KG1 (cell line): ENCODE measurements at regions not wholly inside any gene's neighbourhood (a gene's known extent, or its start where the extent isn't known, plus 50 kb on each side); places are given as distances from the start of the nearest gene placed in this dataset.
"Not testable (repeated sequence)": the region's sequence is repeated elsewhere in the genome, so short reads cannot be mapped to it uniquely, and the experiment has no call there.

Experiments
- DNase-seq: peaks from one replicate; lab custom pipeline; 2025; lab: John Stamatoyannopoulos, UW

GRCh38 chr14:89743828-89744227 lies 210.7 kb downstream of the EFCAB11 start:
- DNase-seq, result no peak

GRCh38 chr14:89740241-89740640 lies 214.3 kb downstream of the EFCAB11 start:
- DNase-seq, result no peak

- no peak for DNase-seq
Measured at GRCh38 chr14:89736881-89737280, 217.6 kb downstream of the EFCAB11 start.

DNA sequence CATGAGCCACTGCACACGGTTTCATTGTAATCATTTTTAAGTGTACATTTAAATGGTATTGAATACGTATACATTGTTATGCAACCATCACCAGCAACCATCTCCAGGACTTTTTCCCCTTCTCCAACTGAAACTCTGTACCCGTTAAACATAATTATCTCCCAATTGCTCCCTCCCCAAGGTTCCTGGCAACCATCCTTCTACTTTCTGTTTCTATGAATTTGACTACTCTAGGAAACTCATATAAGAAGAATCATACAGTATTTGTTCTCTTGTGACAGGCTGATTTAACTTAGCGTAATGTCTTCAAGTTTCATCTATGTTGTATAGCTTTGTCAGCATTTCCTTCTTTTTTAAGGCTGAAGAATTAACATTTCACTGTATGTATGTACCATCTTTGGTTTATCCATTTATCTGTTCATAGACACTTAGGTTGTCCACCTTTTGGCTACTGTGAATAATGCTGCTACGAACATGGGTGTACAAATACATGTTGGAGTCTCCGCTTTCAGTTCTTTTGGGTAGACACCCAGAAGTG lies 223.1 kb downstream of the EFCAB11 start:
- no peak for DNase-seq

DNA sequence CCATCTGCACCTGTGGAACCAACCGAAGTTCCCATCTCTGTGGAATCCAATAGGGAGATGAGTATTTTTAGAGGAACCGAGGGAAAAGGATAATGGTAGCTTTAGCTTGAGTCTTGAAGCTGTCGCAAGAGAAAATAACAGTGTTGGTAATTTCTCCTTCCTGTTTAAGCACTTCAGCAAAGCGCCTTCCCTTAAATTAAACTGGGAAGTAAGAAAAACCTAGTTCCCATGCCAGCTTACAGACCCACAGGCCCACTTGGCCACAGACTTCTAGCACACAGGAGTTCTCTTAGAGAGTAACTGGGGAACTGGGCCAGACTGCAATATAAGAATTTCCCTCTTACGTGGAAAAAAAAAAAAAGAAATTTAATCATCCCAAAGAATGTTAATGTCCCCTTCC lies 223.8 kb downstream of the EFCAB11 start:
- DNase-seq, result no peak

DNA sequence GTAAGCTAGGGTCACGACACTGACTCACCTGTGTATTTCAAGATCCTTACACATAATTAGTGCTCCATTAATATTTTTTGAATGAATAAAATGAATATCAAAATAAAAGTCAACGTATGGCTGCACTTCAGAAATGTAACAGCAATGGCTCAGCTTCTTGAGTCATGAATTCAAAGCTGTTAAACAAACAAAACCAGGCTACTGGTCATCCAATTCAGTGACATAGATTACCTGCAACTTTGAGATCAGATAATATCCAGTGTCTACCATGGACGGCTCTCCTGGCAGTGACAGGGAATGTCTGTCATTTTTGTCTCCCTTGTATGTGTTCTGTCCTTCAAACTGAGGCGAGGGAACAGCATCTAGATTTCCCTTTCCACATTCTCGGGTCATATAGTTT lies 225.6 kb downstream of the EFCAB11 start:
- DNase-seq, result no peak

DNA sequence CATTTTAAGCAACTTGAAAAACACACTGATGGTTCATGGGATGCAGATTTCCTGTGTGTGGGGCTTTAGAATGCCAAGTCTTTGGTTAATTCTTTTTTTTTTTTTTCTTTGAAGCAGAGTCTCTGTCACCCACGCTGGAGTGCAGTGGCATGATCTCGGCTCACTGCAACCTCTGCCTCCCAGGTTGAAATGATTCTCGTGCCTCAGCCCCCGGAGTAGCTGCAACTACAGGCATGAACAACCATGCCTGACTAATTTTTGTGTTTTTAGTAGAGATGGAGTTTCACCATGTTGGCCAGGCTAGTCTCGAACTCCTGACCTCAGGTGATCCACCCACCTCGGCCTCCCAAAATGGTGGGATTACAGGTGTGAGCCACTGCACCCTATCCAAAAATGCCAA lies 228.3 kb downstream of the EFCAB11 start:
- DNase-seq, result not testable (repeated sequence)

- no peak for DNase-seq
Measured at GRCh38 chr14:89724628-89724960, 229.9 kb downstream of the EFCAB11 start.

GRCh38 chr14:89723930-89724627 lies 230.5 kb downstream of the EFCAB11 start:
- no peak for DNase-seq

DNA sequence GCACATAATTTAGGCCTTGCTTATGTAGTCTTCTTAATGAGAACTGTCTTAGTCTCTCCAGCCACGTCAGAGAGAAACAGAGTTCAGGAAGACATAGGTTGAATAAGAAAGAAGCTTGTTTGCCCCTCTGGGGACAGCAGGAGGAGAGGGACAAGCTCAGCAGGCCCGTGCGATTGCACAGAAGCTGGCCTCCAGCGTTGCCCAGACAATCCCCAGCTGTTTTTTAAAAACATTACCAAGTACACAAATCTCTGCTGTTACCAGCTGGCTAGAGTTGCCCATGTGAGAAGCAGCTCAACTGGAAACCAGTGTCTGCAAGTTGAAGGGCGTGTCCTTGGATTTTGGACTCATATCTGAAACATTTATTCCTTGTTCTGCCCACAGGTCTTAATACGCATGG lies 232.6 kb downstream of the EFCAB11 start:
- no peak for DNase-seq

DNA sequence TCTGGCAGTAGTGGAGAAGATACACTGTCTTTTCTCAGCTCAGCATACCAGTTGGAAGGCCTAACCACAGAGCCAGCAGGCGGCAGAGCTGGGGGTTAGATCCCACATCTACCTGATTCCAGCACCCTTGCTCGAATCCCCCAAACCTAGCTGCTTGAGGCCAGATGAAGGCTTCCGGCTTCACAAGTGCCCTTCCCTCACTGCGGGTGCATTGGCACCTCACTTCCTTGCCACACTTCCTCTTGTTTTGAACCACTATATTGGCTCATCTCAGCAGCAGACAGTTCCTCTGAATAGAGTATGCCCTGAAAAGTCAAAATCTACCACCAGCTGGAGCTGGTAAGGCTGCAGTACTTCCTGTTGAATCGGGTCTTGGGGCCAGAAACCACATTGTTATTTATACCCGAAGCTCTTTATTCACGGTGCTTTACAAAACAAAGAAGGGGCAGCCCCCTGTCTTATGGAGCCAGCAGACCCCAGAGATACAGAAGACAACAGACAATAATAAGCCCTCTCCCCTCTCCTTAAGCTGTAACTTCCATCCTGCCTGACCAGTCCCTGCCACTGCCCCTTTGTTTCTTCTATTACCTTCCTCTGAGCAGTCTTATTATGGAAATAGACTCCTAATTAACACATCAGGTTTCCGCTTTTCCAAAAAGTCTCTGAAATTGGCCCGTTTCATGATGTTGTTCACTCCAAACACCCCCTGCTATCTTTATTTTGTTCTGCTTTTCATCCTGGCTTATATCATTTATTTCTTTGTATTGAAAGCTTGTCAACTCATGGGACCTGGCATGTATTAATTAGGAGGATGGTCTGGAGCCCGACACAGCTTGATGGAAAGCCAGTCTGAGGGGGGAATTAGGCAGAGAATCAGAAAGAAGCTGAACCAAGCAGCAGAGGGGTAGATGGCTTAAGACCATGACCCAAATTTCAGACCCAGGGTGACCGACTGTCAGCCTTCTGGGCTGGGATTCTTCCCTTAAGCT lies 233.5 kb downstream of the EFCAB11 start:
- DNase-seq, result peak; percentile 96

DNA sequence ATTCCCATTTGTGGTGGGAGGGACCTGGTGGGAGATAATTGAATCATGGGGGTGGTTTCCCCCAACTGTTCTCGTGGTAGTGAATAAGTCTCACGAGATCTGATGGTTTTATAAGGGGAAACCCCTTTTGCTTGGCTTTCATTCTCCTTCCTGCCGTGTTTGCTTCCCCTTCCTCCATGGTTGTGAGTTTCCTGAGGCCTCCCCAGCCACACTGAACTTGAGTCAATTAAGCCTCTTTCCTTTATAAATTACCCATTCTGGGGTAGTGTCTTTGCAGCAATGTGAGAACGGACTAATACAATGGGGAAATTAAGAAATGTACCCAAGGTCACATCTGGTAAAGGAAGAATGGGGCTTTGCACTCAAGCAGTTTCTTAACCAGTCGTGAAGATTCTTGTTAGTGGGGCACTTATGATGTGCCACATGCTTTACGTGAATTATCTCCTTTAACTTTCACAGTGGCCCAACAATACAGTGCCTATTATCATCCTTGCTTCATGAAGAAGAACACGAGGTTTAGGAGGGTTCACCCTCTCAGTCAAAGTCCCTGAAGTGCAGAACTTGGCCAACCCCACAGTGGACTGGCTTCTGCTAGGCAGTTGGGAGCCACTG lies 234.3 kb downstream of the EFCAB11 start:
- peak; percentile 80 for DNase-seq

DNA sequence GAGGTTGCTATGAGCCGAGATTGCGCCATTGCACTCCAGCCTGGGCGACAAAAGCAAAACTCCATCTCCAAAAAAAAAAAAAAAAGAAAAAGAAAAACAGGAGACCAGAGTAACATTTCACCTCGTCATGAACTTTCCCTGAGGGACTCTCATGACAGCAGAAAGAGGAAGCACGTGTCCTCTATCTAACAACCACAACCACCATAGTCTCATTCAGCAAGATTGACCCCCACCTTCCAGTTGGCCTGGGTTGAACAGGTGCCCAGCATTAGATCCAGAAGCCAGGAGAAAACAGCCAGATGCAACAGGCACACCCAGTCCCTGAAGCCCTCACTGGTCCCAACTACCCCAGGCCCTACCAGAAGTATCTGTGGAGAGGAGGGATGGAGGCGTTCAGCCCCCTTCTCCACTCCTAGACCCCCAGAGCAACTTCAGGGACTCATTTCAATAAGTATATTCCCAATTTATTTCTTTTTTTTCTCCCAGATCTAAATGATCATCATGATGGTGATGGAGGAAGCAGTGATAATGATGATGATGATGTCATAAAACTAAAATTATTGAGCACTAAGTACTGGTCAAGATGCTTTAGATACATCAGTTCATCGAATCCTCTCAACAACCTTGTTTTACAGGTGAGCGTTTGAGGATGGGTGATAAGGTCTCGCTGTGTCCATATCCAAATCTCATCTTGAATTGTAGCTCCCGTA lies 235.0 kb downstream of the EFCAB11 start:
- peak; percentile 28 for DNase-seq

DNA sequence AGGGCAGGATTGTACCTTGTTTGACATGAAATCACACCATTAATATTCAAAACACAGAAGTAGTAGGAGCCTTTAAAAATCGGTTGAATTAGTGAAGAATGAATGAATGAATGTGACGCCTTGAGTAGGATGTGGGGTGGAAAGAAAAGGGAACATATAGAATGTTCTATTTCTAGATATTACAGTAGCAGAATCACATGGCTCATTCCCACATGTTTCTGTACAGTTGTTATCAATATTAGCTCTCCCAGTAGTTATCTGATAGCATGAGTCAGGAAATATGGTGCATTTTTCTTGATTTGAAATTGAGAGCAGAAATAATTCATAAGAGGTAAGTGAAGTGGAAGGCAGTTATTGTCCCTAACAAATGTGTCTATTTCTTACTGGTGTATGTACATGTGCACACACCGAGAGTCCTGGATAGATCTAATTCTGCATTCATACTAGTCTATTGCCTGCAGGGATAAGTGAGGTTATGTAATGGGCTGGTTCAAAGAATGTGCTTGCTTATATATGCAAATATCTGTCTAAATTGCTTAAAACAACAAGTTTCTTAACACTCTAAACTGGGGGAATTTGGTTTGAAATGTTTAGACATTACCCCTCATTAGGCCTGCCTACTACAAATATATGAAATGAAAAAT lies 245.4 kb downstream of the EFCAB11 start:
- DNase-seq, result no peak

GRCh38 chr14:89707086-89707485 lies 247.4 kb downstream of the EFCAB11 start:
- no peak for DNase-seq

- no peak for DNase-seq
Measured at GRCh38 chr14:89702876-89703200, 251.7 kb downstream of the EFCAB11 start.

- no peak for DNase-seq
Measured at GRCh38 chr14:89702073-89702875, 252.3 kb downstream of the EFCAB11 start.

- DNase-seq, result no peak
Measured at GRCh38 chr14:89701211-89702043, 253.1 kb downstream of the EFCAB11 start.

- DNase-seq, result no peak
Measured at GRCh38 chr14:89700801-89701200, 253.7 kb downstream of the EFCAB11 start.

DNA sequence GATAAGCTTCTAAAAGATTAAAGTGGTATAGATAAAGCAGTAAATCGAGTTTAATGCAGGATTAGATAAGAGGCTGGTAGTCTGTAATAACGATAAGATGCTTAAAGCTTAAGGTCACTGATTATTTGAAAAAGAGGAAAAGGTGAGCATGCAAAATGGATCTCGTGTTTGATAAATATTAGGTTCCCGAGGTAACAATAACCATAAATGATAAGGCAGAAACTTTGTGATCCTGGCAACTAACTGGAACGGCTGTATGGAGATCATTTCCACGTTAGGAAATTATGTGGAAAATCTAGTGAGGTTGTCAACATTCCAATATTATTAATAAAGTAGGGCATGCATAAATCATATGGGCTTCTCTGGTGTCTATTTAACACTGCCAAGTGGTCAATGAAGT lies 255.5 kb downstream of the EFCAB11 start:
- DNase-seq, result no peak
